ENCODE measurements at regions not wholly inside any gene's neighbourhood (a gene's known extent, or its start where the extent isn't known, plus 50 kb on each side); places are given as distances from the start of the nearest gene placed in this dataset.

GRCh38 chr12:103011974-103012763 lies 54.7 kb downstream of the ASCL1 start:
- DNase-seq (ENCODE audit: low spot score) = no peak
- no peak for TF ChIP-seq CTCF (IDR thresholded peaks at IDR 0.05; ENCODE audit: extremely low read depth, missing control alignments)

GRCh38 chr12:103012884-103013283 lies 55.4 kb downstream of the ASCL1 start:
- no peak for TF ChIP-seq CTCF (IDR thresholded peaks at IDR 0.05; ENCODE audit: extremely low read depth, missing control alignments)
- no peak for DNase-seq (ENCODE audit: low spot score)

- no peak for TF ChIP-seq CTCF (IDR thresholded peaks at IDR 0.05; ENCODE audit: extremely low read depth, missing control alignments)
- no peak for DNase-seq (ENCODE audit: low spot score)
These were observed 56.3 kb downstream of the ASCL1 start for GRCh38 chr12:103013741-103014300.

GRCh38 chr12:103016381-103016780 lies 58.9 kb downstream of the ASCL1 start:
- TF ChIP-seq CTCF (IDR thresholded peaks at IDR 0.05; ENCODE audit: extremely low read depth, missing control alignments) = no peak
- no peak for DNase-seq (ENCODE audit: low spot score)

- DNase-seq (ENCODE audit: low spot score) = peak; percentile 27
- no peak for TF ChIP-seq CTCF (IDR thresholded peaks at IDR 0.05; ENCODE audit: extremely low read depth, missing control alignments)
These were observed 63.4 kb downstream of the ASCL1 start for GRCh38 chr12:103020839-103021238.

GRCh38 chr12:103021538-103022218 lies 64.2 kb downstream of the ASCL1 start:
- no peak for DNase-seq (ENCODE audit: low spot score)

More at GRCh38 chr12:103021538-103022218, 64.2 kb downstream of the ASCL1 start:
- no peak for TF ChIP-seq CTCF (IDR thresholded peaks at IDR 0.05; ENCODE audit: extremely low read depth, missing control alignments)
